ENCODE measurements at regions not wholly inside any gene's neighbourhood (a gene's known extent, or its start where the extent isn't known, plus 50 kb on each side); places are given as distances from the start of the nearest gene placed in this dataset.
A peak's percentile ranks its signal among the peaks of the same experiment; 100 is the strongest.

DNA sequence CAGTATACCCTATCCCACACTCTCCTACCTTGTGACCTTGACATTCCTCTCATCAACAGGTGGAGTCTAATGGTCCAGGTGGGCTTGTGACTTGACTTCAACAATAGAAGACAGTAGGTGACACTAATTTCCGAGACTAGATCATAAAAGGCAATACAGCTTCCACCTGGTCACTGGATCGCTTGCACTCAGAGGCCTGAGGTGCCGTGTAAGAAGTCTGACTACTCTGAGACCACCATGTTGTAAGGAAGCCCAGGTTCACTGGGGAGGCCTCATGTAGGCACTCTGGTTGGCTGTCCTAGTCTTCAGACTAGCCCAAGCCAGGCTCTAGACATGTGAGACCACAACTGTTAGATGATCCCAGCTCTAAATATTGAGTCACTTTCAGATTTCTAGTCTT lies 370.4 kb downstream of the MID1IP1 start:
- no peak overlapping the region for H2BK120ac ChIP-seq (ENCODE audit: low read depth, low read length)
- no peak overlapping the region for H3K4me3 ChIP-seq (ENCODE audit: insufficient read depth in 1 of 2, low read depth in 1 of 2, low read length in 2 of 2)
- 100% methylated on average over 3 of the region's 3 CpGs for WGBS
- H3K27me3 ChIP-seq (ENCODE audit: control insufficient read depth in 1 of 2, insufficient read depth in 1 of 2, low read length in 2 of 2): peaks cover 0 to 72% of the 10 kb centered on the region in 2 experiments
- no peak overlapping the region for H3K4ac ChIP-seq (ENCODE audit: low read depth in 1 of 2, low read length in 2 of 2)
- H3K4me1 ChIP-seq (ENCODE audit: control insufficient read depth, insufficient read depth, low read depth, low read length): no peaks in the 10 kb centered on the region
- H3K4me2 ChIP-seq (ENCODE audit: low read length, poor library complexity, severe bottlenecking): no peak overlapping the region
- no peaks in the 10 kb centered on the region for H3K9me3 ChIP-seq (ENCODE audit: control insufficient read depth, low read length)
- no peaks in the 10 kb centered on the region for H3K36me3 ChIP-seq (ENCODE audit: control insufficient read depth in 1 of 2, insufficient read depth in 2 of 2, low read depth in 1 of 2, low read length in 2 of 2)
- H4K8ac ChIP-seq (ENCODE audit: low read length): no peak overlapping the region
- no peak overlapping the region for H4K91ac ChIP-seq (ENCODE audit: low read length)
- no peak overlapping the region for H2BK15ac ChIP-seq (ENCODE audit: low read depth, poor library complexity, severe bottlenecking)
- no peak overlapping the region for H3K14ac ChIP-seq (ENCODE audit: low read length in 2 of 2)
- no peak overlapping the region for H2BK5ac ChIP-seq (ENCODE audit: low read depth, low read length, poor library complexity, severe bottlenecking)
- no peak overlapping the region for H3K27ac ChIP-seq (ENCODE audit: low read length, poor library complexity, severe bottlenecking)
- no peak overlapping the region for H2AFZ ChIP-seq (ENCODE audit: low read depth, low read length)
- DNase-seq: no peak
- H3K18ac ChIP-seq (ENCODE audit: low read depth in 1 of 2, low read length in 2 of 2): no peak overlapping the region
- H3K23ac ChIP-seq (ENCODE audit: low read length in 2 of 2): no peak overlapping the region
- H3K9ac ChIP-seq (ENCODE audit: low read length): no peak overlapping the region
- H2BK12ac ChIP-seq (ENCODE audit: low read length in 2 of 2): no peak overlapping the region
- no peak overlapping the region for H2AK5ac ChIP-seq (ENCODE audit: low read length, severe bottlenecking)
- H3K79me1 ChIP-seq (replicated peaks; ENCODE audit: low read length, poor library complexity, severe bottlenecking): no peaks in the 10 kb centered on the region

DNA sequence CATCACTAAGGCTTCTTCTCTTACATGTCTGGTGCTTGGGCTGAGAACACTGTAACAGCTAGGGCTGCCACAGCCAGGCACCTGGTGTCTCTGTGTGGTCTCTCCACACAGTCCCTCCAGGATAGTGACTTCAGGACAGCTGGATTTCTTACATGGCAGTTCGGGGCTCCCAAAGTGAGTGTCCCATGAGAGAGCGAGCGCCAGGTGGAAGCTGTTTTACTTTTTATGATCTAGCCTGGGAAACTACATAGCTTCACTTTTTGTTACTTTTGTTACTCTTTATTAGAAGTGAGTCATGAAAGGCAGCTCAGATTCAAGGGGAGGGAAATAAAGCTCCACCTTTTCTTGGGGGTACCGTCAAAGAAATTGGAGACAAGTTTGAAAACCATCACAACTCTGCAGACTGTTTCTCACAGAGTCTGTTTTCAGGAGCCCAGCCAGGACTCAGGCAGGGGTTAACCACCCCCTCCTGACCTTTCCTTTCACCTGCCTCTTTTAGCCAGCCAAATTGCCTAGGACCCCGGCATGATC lies 373.0 kb downstream of the MID1IP1 start:
- no peaks in the 10 kb centered on the region for H3K36me3 ChIP-seq (ENCODE audit: control insufficient read depth in 1 of 2, insufficient read depth in 2 of 2, low read depth in 1 of 2, low read length in 2 of 2)
- no peaks in the 10 kb centered on the region for H3K4me1 ChIP-seq (ENCODE audit: control insufficient read depth, insufficient read depth, low read depth, low read length)
- H3K18ac ChIP-seq (ENCODE audit: low read depth in 1 of 2, low read length in 2 of 2): no peak overlapping the region
- WGBS: 92% methylated on average over 2 of the region's 5 CpGs
- no peak overlapping the region for H3K4me2 ChIP-seq (ENCODE audit: low read length, poor library complexity, severe bottlenecking)
- H4K8ac ChIP-seq (ENCODE audit: low read length): no peak overlapping the region
- no peaks in the 10 kb centered on the region for H3K79me1 ChIP-seq (replicated peaks; ENCODE audit: low read length, poor library complexity, severe bottlenecking)
- no peak overlapping the region for H2AFZ ChIP-seq (ENCODE audit: low read depth, low read length)
- H3K14ac ChIP-seq (ENCODE audit: low read length in 2 of 2): no peak overlapping the region
- H3K23ac ChIP-seq (ENCODE audit: low read length in 2 of 2): no peak overlapping the region
- H3K9me3 ChIP-seq (ENCODE audit: control insufficient read depth, low read length): no peaks in the 10 kb centered on the region
- H2BK15ac ChIP-seq (ENCODE audit: low read depth, poor library complexity, severe bottlenecking): no peak overlapping the region
- peaks cover 0 to 73% of the 10 kb centered on the region in 2 experiments for H3K27me3 ChIP-seq (ENCODE audit: control insufficient read depth in 1 of 2, insufficient read depth in 1 of 2, low read length in 2 of 2)
- DNase-seq: no peak
- H2BK12ac ChIP-seq (ENCODE audit: low read length in 2 of 2): no peak overlapping the region
- H2BK5ac ChIP-seq (ENCODE audit: low read depth, low read length, poor library complexity, severe bottlenecking): no peak overlapping the region
- no peak overlapping the region for H2BK120ac ChIP-seq (ENCODE audit: low read depth, low read length)
- H3K4ac ChIP-seq (ENCODE audit: low read depth in 1 of 2, low read length in 2 of 2): no peak overlapping the region
- no peak overlapping the region for H3K4me3 ChIP-seq (ENCODE audit: insufficient read depth in 1 of 2, low read depth in 1 of 2, low read length in 2 of 2)
- no peak overlapping the region for H3K27ac ChIP-seq (ENCODE audit: low read length, poor library complexity, severe bottlenecking)
- H3K9ac ChIP-seq (ENCODE audit: low read length): no peak overlapping the region
- H4K91ac ChIP-seq (ENCODE audit: low read length): no peak overlapping the region
- no peak overlapping the region for H2AK5ac ChIP-seq (ENCODE audit: low read length, severe bottlenecking)

DNA sequence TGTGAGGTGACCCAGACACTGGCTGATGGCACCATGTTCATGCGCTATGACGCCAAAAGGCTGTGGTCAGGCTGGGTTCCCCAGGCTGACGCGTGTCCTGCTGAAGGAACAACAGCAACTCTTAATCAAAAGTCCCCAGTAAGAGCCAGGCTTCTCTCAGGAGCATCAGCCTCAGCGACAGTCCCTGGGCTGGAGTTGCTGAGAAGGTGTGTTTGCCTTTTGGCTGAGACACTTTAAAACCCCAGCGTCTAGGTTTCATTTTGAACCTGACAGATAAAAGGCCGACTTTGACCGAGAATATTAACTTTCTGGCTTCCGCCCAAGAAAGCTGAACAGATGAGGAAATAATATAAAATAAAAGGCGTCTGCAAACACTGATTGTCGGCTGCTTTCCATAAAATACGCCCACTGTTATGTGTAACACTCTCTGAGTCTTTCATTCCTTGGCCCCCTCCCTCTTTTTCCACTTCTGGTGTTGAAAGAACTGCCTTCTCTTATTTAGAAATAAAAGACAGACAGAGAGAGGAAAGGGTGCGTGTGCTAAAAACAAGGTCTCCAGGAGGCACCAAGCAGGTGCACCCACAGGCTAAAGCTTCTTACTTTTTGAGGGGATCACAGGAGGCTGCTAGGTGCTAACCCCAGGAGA lies 373.6 kb downstream of the MID1IP1 start:
- Histone ChIP-seq H3K9me3 (ENCODE audit: control insufficient read depth, low read length) (no peaks in the 10 kb centered on the region), H2AK5ac (ENCODE audit: low read length, severe bottlenecking) (no peak overlapping the region), H3K4me2 (ENCODE audit: low read length, poor library complexity, severe bottlenecking) (no peak overlapping the region), H3K36me3 (ENCODE audit: control insufficient read depth in 1 of 2, insufficient read depth in 2 of 2, low read depth in 1 of 2, low read length in 2 of 2) (no peaks in the 10 kb centered on the region), H3K14ac (ENCODE audit: low read length in 2 of 2) (no peak overlapping the region), H3K9ac (ENCODE audit: low read length) (peak overlapping the region; percentile 44), H2BK15ac (ENCODE audit: low read depth, poor library complexity, severe bottlenecking) (no peak overlapping the region), H3K4me1 (ENCODE audit: control insufficient read depth, insufficient read depth, low read depth, low read length) (no peaks in the 10 kb centered on the region), H2BK5ac (ENCODE audit: low read depth, low read length, poor library complexity, severe bottlenecking) (no peak overlapping the region), H2AFZ (ENCODE audit: low read depth, low read length) (no peak overlapping the region), H4K91ac (ENCODE audit: low read length) (no peak overlapping the region), H3K27ac (ENCODE audit: low read length, poor library complexity, severe bottlenecking) (no peak overlapping the region), H3K18ac (ENCODE audit: low read depth in 1 of 2, low read length in 2 of 2) (no peak overlapping the region), H2BK12ac (ENCODE audit: low read length in 2 of 2) (no peak overlapping the region), H3K4me3 (ENCODE audit: insufficient read depth in 1 of 2, low read depth in 1 of 2, low read length in 2 of 2) (peak overlapping the region in 1 of 2 experiments; percentile 45), H2BK120ac (ENCODE audit: low read depth, low read length) (no peak overlapping the region), H3K23ac (ENCODE audit: low read length in 2 of 2) (no peak overlapping the region), H3K4ac (ENCODE audit: low read depth in 1 of 2, low read length in 2 of 2) (no peak overlapping the region), H3K79me1 (replicated peaks; ENCODE audit: low read length, poor library complexity, severe bottlenecking) (no peaks in the 10 kb centered on the region), H4K8ac (ENCODE audit: low read length) (no peak overlapping the region), H3K27me3 (ENCODE audit: control insufficient read depth in 1 of 2, insufficient read depth in 1 of 2, low read length in 2 of 2) (peaks cover 0 to 69% of the 10 kb centered on the region in 2 experiments)
- DNase-seq: no peak
- WGBS: 88% methylated on average over 4 of the region's 13 CpGs

DNA sequence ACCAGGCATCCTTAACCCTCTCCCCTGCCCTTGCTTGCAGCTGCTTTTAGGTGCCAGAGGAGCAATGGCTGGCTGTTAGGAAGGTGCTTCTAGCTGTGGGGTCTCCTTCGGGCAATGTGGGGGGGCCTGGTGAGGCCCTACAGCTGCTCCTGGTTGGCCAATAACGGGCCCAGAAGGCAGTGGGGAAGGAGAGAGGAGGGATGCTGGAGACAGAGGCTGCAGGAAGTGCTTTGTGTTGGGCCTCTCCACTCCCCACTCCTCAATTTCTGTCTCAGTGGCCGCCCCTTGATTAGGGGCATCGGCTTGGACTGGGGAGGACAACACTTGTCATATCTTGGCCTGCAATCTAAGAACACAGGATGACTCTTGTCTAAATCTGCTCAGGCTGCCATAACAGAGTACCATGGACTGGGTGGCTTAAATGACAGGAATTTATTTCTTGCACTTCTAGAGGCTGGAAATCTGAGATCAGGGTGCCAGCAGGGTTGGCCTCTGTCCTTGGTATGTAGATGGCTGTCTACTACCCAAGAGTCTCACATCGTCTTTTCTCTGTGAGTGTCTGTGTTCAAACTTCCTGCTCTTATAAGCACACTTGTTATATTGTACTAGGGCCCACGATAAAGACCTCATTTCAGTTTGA lies 374.3 kb downstream of the MID1IP1 start:
- Histone ChIP-seq H2BK12ac (ENCODE audit: low read length in 2 of 2) (no peak overlapping the region), H2BK120ac (ENCODE audit: low read depth, low read length) (no peak overlapping the region)

More for the DNA sequence above, 374.3 kb downstream of the MID1IP1 start:
- WGBS: 76% methylated on average over 3 of the region's 6 CpGs
- Histone ChIP-seq H4K8ac (ENCODE audit: low read length) (no peak overlapping the region), H3K23ac (ENCODE audit: low read length in 2 of 2) (no peak overlapping the region), H3K27ac (ENCODE audit: low read length, poor library complexity, severe bottlenecking) (no peak overlapping the region), H2AK5ac (ENCODE audit: low read length, severe bottlenecking) (no peak overlapping the region), H4K91ac (ENCODE audit: low read length) (no peak overlapping the region), H3K36me3 (ENCODE audit: control insufficient read depth in 1 of 2, insufficient read depth in 2 of 2, low read depth in 1 of 2, low read length in 2 of 2) (no peaks in the 10 kb centered on the region), H3K27me3 (ENCODE audit: control insufficient read depth in 1 of 2, insufficient read depth in 1 of 2, low read length in 2 of 2) (peaks cover 0 to 62% of the 10 kb centered on the region in 2 experiments), H2BK5ac (ENCODE audit: low read depth, low read length, poor library complexity, severe bottlenecking) (no peak overlapping the region), H2AFZ (ENCODE audit: low read depth, low read length) (no peak overlapping the region), H3K4me2 (ENCODE audit: low read length, poor library complexity, severe bottlenecking) (no peak overlapping the region), H3K9ac (ENCODE audit: low read length) (no peak overlapping the region), H3K79me1 (replicated peaks; ENCODE audit: low read length, poor library complexity, severe bottlenecking) (no peaks in the 10 kb centered on the region), H3K4me1 (ENCODE audit: control insufficient read depth, insufficient read depth, low read depth, low read length) (no peaks in the 10 kb centered on the region), H3K4ac (ENCODE audit: low read depth in 1 of 2, low read length in 2 of 2) (no peak overlapping the region), H3K4me3 (ENCODE audit: insufficient read depth in 1 of 2, low read depth in 1 of 2, low read length in 2 of 2) (no peak overlapping the region), H3K9me3 (ENCODE audit: control insufficient read depth, low read length) (no peaks in the 10 kb centered on the region), H3K18ac (ENCODE audit: low read depth in 1 of 2, low read length in 2 of 2) (no peak overlapping the region), H2BK15ac (ENCODE audit: low read depth, poor library complexity, severe bottlenecking) (no peak overlapping the region), H3K14ac (ENCODE audit: low read length in 2 of 2) (no peak overlapping the region)
- no peak for DNase-seq
